ENCODE measurements at regions not wholly inside any gene's neighbourhood (a gene's known extent, or its start where the extent isn't known, plus 50 kb on each side); places are given as distances from the start of the nearest gene placed in this dataset.

- 86% methylated on average over 7 of the region's 7 CpGs for WGBS
- DNase-seq (ENCODE audit: low spot score in 2 of 2) = no peak
- no peaks in the 10 kb centered on the region for H3K4me1 ChIP-seq
- TF ChIP-seq CTCF (IDR thresholded peaks at IDR 0.05) (no peak), EP300 (IDR thresholded peaks at IDR 0.05) (no peak), POLR2A (IDR thresholded peaks at IDR 0.05) (no peak), POLR2AphosphoS5 (IDR thresholded peaks at IDR 0.05) (no peak)
- H3K9me3 ChIP-seq = no peaks in the 10 kb centered on the region
- H3K36me3 ChIP-seq = no peaks in the 10 kb centered on the region
- no peak overlapping the region for H3K27ac ChIP-seq
- H3K27me3 ChIP-seq = no peaks in the 10 kb centered on the region
- H3K4me3 ChIP-seq = no peak overlapping the region
These were observed 270.5 kb upstream of the PWP1 start for GRCh38 chr12:107415071-107415470.

GRCh38 chr12:107415834-107416233 is 269.8 kb upstream of the PWP1 start:
- WGBS = 44% methylated on average over 8 of the region's 8 CpGs
- Histone ChIP-seq H3K27ac (no peak overlapping the region), H3K4me3 (no peak overlapping the region), H3K36me3 (no peaks in the 10 kb centered on the region), H3K27me3 (no peaks in the 10 kb centered on the region), H3K9me3 (no peaks in the 10 kb centered on the region), H3K4me1 (no peaks in the 10 kb centered on the region)
- no peak for TF ChIP-seq EP300 (IDR thresholded peaks at IDR 0.05)
- no peak for DNase-seq (ENCODE audit: low spot score in 2 of 2)

- WGBS = 87% methylated on average over 5 of the region's 5 CpGs
- DNase-seq (ENCODE audit: low spot score in 2 of 2) = no peak
- Histone ChIP-seq H3K9me3 (no peaks in the 10 kb centered on the region), H3K27me3 (no peaks in the 10 kb centered on the region), H3K27ac (no peak overlapping the region), H3K4me1 (no peaks in the 10 kb centered on the region), H3K36me3 (no peaks in the 10 kb centered on the region), H3K4me3 (no peak overlapping the region)
- no peak for TF ChIP-seq POLR2AphosphoS5 (IDR thresholded peaks at IDR 0.05)
- TF ChIP-seq POLR2A (IDR thresholded peaks at IDR 0.05) = no peak
- TF ChIP-seq EP300 (IDR thresholded peaks at IDR 0.05) = no peak
- TF ChIP-seq CTCF (IDR thresholded peaks at IDR 0.05) = no peak
These were observed 268.6 kb upstream of the PWP1 start for GRCh38 chr12:107417004-107417403.

GRCh38 chr12:107418981-107419380 is 266.6 kb upstream of the PWP1 start:
- H3K36me3 ChIP-seq = no peaks in the 10 kb centered on the region
- H3K27ac ChIP-seq = no peak overlapping the region
- no peak for DNase-seq (ENCODE audit: low spot score in 2 of 2)
- TF ChIP-seq EP300 (IDR thresholded peaks at IDR 0.05) (no peak), CTCF (IDR thresholded peaks at IDR 0.05) (no peak), POLR2AphosphoS5 (IDR thresholded peaks at IDR 0.05) (no peak), POLR2A (IDR thresholded peaks at IDR 0.05) (no peak)
- no peaks in the 10 kb centered on the region for H3K9me3 ChIP-seq
- H3K4me3 ChIP-seq = no peak overlapping the region
- H3K4me1 ChIP-seq = no peaks in the 10 kb centered on the region
- H3K27me3 ChIP-seq = no peaks in the 10 kb centered on the region

GRCh38 chr12:107423531-107423930 is 262.1 kb upstream of the PWP1 start:
- no peak for TF ChIP-seq POLR2A (IDR thresholded peaks at IDR 0.05)
- H3K4me1 ChIP-seq = peaks cover 2% of the 10 kb centered on the region
- H3K4me3 ChIP-seq = no peak overlapping the region
- H3K9me3 ChIP-seq = no peaks in the 10 kb centered on the region
- no peak for DNase-seq (ENCODE audit: low spot score in 2 of 2)
- H3K27ac ChIP-seq = no peak overlapping the region
- WGBS = 79% methylated on average over 5 of the region's 5 CpGs
- no peaks in the 10 kb centered on the region for H3K27me3 ChIP-seq
- H3K36me3 ChIP-seq = no peaks in the 10 kb centered on the region

GRCh38 chr12:107429006-107429705 is 256.4 kb upstream of the PWP1 start:
- WGBS = 46% methylated on average over 6 of the region's 7 CpGs
- Histone ChIP-seq H3K27me3 (no peaks in the 10 kb centered on the region), H3K27ac (no peak overlapping the region), H3K4me1 (peaks cover 2% of the 10 kb centered on the region), H3K4me3 (no peak overlapping the region), H3K9me3 (no peaks in the 10 kb centered on the region), H3K36me3 (no peaks in the 10 kb centered on the region)
- TF ChIP-seq POLR2AphosphoS5 (IDR thresholded peaks at IDR 0.05) = no peak
- no peak for TF ChIP-seq CTCF (IDR thresholded peaks at IDR 0.05)
- no peak for TF ChIP-seq POLR2A (IDR thresholded peaks at IDR 0.05)
- TF ChIP-seq EP300 (IDR thresholded peaks at IDR 0.05) = no peak
- DNase-seq (ENCODE audit: low spot score in 2 of 2) = no peak
